T-helper 1 cell (primary cell): ENCODE measurements at regions not wholly inside any gene's neighbourhood (a gene's known extent, or its start where the extent isn't known, plus 50 kb on each side); places are given as distances from the start of the nearest gene placed in this dataset.
"Not testable (repeated sequence)": the region's sequence is repeated elsewhere in the genome, so short reads cannot be mapped to it uniquely, and the experiment has no call there.

Experiments used
- DNase-seq, 5 donors: peaks; one replicate each; pipeline ENCODE4 v3.0.0-alpha.2; 2012 to 2020

DNA sequence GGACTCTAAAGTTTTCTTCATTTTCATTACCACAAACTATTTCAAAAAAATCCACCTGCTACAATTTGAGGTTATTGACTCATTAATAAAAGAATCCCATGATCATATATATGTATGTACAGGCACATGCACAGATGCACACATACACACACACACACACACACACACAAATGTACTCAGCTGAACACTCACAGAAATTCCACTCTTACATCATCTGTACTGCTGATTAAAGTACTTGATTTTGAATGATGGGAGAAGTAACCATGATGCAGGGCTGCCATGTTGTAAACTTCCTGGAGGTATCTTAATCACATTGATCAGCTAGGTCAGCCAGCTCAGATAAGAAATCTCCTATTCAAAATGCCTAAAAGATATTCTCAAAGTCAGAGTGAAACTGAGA lies 1313.2 kb upstream of the NRXN1 start:
- DNase-seq, result no peak

GRCh38 chr2:52343706-52344266 lies 1311.9 kb upstream of the NRXN1 start:
- no peak for DNase-seq

DNA sequence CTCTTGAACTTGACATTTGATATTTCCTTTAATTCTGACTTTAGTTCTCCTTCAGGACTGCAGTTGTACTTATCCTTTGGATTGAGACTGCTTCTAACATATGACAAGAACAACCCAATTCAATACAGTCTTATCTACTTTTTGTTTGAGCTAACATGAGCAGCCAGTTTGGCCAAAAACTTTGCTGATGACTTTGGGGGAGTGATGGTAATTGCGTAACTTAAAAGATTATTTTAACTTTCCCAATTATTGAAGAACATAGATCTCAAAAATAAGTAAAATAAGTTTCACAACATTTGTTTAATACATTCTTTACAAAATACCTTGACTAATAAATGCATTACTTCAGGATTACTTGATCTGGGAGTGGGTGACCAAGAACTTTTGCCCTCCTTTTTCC lies 1311.1 kb upstream of the NRXN1 start:
- no peak for DNase-seq

DNA sequence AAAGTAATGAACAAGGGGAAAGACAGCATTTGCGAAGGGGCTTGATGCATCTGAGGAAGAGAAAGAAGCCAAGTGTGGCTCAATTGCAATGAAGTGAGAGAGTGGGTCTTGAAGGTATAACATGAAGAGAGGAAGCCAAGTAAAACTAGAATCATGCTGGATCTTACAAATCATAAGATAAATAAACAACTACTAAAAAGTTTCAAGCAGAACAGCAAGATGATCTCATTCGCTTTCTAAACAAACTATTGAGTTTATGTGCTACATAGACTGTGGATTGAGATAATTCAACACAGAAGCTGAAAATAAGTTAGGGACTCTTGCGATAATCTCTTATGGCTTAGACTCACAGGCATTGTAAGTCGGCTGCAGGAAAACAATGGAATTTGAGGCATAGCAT lies 1310.5 kb upstream of the NRXN1 start:
- DNase-seq, result no peak

DNA sequence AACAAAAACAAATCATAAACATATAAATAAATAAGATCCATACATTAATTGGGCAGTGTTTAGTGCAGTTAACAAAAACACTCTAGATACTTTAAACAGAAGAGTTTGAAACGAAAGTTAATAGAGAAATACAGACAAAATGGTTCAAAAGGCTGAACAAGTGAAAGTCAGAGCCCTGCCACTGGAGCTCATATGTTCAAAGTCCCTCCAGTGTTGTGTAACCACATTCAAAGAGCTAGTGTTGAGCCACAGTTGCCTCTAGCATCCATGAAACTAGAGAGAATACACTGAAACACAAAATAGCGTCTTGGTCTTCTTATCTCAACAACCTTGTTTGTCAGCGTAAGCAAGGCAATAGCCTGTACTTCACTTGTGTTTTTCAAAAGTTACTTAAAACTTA lies 1309.8 kb upstream of the NRXN1 start:
- DNase-seq, result no peak

DNA sequence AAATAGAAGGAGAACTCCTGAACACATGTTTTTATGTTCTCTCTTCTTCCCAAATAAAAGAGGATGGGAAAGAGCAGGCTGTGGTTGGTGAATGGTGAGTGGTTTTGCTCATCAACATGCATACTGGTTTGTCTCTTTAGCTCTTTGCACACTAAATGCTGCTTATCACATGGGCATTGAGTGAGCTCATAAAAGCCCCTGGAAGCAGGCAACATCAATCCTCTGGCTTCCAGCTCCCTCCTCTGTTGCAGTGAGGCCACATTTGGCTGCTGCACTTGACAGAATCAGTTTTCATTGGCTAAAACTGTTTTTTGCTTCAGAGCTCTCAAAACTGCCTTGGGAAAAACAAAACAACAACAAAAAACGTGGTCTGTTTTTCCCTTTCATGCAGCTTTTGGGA lies 1308.2 kb upstream of the NRXN1 start:
- no peak for DNase-seq

- DNase-seq, result not testable (repeated sequence)
Observed at GRCh38 chr2:52337786-52338185, 1305.9 kb upstream of the NRXN1 start.

GRCh38 chr2:52336951-52337350 lies 1305.0 kb upstream of the NRXN1 start:
- no peak for DNase-seq

DNA sequence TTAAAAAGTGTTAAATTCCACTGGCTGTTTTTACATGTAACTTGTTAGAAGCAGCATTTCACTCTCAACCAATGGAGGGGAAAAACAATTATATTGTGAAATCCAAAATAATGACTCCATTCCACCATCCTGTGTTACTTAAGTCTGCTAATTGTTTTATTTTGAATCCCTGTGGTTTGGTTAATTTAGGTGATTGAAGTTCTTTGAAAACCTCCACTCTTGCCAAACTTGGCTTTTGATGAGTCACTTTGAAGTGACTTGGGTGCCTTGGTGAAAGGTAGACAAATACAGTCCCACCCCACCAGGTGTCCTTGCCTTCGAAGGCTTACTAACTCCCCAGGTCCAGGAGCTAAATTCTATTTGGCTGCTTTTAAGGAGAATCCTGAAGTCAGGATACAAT lies 1303.8 kb upstream of the NRXN1 start:
- DNase-seq, result no peak

GRCh38 chr2:52334185-52334584 lies 1302.3 kb upstream of the NRXN1 start:
- no peak for DNase-seq

DNA sequence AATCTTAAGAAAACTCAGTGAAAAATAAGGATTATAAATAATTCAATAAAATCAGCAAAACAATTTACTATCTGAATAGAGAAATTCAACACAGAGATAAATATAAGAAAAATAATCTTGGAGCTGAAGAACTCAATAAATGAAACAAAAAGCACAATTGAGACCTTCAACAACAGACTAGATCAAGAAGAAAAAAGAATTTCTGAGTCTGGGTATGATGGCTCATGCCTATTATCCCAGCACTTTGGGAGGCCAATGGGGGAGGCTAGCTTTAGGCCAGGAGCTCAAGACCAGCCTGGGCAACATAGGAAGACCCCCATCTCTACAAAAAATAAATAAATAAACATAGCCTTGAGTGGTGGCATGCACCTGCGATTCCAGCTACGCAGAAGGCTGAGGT lies 1295.7 kb upstream of the NRXN1 start:
- DNase-seq, result no peak

DNA sequence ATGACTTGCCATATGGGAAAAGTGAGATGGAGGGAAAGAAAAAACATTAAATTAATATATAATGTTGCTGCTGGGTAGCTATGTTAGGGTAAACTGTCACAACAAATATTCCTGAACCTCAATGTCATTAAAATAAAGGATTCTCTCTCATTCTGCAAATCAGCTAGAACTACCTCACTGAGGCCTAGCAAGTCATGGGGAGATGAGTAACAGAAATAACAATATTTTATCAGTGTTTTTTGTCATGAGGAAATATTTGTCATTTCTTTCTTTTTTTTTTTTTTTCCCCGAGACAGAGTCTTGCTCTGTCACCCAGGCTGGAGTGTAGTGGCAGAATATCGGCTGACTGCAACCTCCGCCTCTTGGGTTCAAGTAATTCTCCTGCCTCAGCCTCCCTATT lies 1282.3 kb upstream of the NRXN1 start:
- no peak for DNase-seq

DNA sequence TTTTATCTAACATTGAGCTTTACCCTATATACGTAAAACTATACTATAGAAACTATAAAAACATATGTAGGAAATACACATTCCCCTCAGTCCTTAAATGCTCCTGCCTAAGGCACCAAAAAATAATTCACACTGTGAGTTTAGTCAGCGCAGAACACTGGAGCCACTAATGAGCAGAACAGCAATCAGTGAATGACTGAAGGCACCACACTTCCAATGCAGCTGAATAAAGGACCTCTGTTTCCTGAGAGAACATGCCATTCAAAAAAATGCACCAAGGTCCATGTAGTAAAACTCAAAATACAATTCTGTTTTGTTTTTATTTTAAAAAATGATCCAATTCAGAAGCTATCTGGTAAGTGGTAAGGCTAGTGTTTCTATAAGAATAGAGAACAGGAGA lies 1280.6 kb upstream of the NRXN1 start:
- no peak for DNase-seq

DNA sequence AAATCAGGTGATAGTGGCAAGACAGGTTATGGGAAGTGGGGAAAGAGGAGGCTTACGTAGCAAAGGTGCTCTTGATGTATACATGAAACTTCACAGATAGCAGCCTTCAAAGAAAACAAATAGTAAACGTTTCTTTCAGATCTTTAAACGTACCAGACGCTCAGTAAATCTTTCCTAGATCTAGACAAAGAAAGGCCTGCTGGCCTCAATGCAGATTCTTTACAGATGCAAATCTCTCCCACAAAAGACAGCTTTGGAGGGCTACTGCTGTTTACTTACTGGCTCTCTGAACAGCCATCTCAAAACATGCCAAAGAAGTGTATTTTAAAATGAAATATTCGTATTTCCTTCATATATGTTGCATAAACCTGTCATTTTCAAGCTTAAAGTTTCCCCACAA lies 1279.9 kb upstream of the NRXN1 start:
- no peak for DNase-seq

DNA sequence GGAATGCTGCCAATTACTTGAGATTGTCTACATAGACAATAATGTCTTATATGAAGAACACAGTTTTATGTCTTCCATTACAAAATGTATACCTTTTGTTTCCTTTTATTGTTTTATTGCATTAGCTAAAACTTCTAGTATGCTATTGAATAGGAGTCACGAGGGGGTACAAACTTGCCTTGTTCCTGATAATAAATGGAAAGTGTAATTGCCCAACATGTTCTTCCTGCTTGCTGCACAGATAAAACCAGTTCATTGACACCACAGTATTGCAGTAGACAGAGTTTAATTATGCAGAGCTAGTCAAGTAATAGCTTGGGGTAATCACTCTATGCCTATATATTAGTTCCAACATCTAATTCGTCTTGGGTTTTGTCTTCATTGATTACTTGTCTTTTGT lies 1276.2 kb upstream of the NRXN1 start:
- DNase-seq, result no peak

DNA sequence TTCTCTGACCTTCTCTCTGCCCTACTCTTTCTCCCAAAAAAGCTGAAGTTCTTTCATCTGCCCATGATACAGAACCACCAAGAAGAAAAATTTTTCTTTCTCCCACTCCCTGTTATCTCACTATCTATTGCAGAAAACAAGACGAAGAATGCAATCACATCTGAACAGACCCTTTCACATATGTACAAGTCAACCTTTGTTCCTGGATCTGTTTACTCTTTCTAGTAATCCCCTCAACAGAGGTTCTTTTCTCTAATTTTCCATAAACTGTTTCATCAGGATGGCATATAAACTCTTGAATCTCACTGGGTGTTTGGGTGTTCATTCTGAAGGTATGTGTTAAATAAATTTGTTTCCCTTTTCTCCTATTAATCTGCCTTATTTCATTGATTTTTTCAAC lies 1262.7 kb upstream of the NRXN1 start:
- no peak for DNase-seq

- no peak for DNase-seq
Observed at GRCh38 chr2:52292801-52293200, 1260.9 kb upstream of the NRXN1 start.

DNA sequence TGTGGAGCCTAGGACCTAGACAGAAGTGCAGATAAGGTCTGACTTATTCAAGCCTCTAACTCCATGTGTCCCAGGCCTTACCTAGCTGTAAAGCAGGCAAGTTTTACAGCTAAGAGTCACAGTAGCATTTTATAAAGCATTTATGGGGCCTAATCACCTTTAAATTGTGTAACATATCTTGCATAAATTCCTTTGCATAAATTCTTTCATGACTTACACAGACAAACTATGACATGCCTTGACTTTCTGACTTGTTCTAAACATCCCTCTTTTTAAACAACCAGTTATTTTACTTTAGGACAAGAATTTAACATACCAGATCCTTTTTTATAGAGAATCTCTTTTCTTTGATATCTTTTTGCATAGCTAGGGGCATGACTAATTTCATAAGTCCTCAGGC lies 1257.8 kb upstream of the NRXN1 start:
- DNase-seq, result no peak

DNA sequence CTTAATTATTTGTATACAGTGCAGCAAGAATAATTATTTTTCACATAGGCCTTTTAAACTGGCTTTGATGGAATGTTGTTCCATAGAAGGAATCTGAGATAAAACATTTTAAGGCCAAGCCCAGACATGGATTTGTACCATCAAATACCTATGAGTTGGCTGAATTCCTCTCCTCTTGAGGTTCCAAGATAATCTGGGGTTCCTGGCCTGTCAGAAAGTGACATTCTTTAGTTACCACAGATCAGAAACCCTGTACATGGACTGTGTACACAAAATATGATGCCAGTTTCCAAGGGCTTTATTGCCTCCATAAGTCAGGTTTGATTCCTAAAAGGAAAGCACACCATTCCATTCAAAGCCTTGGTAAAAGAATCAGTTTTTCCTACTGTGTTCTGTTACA lies 1256.7 kb upstream of the NRXN1 start:
- no peak for DNase-seq

- no peak for DNase-seq
Observed at GRCh38 chr2:52269696-52270485, 1238.0 kb upstream of the NRXN1 start.

DNA sequence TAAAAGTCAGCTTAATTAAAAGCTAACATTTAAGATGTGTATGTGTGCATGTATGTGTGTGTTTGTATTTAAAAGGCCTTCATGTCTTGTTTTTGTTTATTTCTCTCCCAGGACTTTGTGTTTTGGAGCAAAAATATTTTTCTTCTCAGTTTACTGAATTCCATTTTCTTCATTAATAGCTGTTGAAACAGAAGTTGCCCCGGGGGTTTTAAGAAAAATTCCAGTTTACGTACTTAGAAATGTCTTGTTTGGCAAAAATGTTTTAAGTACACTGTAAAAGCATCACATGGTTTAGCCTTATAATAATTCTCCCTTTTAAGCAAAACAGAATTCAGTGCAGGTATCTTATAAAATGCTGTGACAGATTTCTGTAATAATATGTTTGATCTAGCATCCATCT lies 1233.0 kb upstream of the NRXN1 start:
- DNase-seq, result no peak

- no peak for DNase-seq
Observed at GRCh38 chr2:52264488-52264887, 1232.6 kb upstream of the NRXN1 start.

- DNase-seq, result no peak
Observed at GRCh38 chr2:52260904-52261303, 1229.0 kb upstream of the NRXN1 start.

DNA sequence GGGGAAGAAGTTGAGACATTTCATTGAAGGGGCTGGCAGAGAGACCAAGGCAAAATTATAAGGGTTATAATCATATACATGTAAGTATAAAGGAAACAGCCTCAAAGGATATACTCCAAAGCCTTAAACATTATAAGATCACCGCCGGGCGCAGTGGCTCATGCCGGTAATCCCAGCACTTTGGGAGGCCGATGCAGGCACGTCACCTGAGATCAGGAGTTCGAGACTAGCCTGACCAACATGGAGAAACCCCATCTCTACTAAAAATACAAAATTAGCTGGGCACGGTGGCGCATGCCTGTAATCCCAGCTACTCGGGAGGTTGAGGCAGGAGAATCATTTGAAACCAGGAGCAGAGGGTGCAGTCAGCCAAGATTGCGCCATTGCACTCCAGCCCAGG lies 1227.0 kb upstream of the NRXN1 start:
- DNase-seq, result not testable (repeated sequence)

- DNase-seq, result no peak
Observed at GRCh38 chr2:52258038-52258437, 1226.1 kb upstream of the NRXN1 start.
